Suppressor macrophage treated with lipopolysaccharide for 4 hours (primary cell): ENCODE measurements at regions not wholly inside any gene's neighbourhood (a gene's known extent, or its start where the extent isn't known, plus 50 kb on each side); places are given as distances from the start of the nearest gene placed in this dataset.

Experiments used
- DNase-seq: peaks from one replicate; pipeline ENCODE4 v3.0.0-alpha.2; 2020

DNA sequence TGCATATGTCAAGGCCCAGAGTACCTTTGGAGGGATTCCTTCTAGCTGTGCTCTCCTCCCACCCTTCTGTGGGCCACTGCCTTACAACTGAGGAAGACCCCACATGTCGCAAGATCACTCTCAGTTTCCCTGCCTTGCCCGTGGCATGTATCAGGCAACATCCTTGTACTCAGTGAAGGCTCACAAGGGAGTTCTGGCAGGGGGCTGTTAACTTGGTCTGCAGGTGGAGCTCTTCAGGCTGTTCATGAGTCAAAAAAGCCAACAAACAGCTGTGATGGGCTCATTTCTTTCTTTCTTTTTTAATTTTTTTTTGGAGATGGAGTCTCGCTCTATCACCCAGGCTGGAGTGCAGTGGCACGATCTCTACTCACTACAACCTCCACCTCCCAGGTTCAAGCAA, 513.0 kb upstream of the ANKRD30A start:
- no peak for DNase-seq

DNA sequence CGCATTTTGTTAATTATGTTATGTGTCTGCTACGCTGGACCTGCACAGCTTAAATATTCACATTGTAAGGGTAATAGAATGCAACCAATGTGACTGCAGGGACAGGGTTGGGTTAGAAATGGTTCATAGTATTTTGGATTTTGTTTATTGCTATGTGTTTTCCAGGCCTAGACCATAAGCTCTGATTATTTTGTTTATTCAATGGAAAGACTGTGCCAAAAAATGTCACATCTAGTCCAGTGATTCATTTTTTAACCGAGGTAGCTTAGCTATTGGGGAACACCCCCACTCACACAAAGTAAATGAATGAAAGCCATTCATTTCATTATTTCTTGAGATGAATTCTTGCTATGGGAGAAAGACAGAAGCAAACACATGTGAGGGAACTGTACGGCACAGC, 516.5 kb upstream of the ANKRD30A start:
- no peak for DNase-seq

DNA sequence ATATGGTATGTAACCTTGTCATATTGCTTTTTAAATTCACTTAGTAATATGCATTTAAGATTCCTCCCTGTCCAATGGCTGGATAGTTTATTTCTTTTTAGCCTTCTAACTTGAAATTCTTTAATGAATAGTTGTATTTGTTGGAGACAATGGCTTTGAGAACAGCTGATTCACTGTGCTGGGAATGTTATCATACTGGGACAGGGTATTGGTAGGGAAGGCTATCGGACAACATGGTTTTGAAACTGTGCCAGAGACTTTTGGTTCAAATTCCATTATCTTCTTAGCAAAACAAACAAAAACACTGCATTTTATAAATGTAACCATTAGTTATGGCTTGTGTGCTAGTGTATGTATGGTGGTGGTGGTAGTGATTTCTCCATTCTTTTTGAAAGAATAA, 517.1 kb upstream of the ANKRD30A start:
- no peak for DNase-seq

DNA sequence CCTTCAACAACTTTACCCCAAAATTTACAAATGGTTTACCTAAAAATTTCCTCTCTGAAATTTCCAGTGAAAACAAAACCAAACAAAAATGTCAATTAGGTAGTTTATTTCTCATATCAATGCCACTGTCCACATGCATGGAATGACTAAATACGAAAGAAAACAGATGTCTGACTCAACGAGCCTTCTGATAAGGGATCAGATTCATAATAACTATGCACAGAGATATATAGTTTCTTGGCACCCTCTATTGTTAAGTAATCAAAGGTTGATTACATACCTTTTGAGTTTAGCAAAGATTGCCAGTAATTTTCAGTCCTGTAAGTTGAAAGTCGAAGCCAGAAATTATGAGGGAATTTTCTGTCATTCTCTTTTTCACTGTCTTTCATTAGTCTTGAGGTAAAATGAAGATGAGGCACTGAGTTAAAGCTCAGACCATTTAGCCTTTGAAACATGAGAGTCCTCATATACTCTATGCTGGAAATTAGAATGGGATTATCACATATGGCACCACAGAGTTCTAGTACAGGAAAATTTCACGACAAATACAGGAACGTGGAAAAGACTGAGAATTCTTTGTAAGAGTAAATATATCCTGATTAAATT, 519.1 kb upstream of the ANKRD30A start:
- DNase-seq, result no peak

DNA sequence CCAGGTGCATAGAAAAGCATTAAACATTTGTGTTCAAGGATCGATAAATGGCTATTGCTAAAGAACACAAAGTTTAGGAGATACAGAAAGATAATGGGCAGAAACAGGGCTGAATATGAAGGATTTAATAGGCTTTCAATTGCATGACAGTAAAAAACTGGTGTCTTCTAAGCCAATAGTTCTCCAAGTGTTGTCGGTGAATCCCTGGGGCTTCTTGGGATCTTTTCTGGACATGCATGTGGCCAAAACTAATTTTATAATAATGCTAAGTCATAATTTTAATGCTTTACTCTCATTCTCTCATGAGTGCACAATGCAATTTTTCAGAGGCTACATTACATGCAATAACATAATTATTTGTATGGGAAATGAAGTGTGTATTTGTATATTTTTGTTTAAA, 521.1 kb upstream of the ANKRD30A start:
- no peak for DNase-seq

DNA sequence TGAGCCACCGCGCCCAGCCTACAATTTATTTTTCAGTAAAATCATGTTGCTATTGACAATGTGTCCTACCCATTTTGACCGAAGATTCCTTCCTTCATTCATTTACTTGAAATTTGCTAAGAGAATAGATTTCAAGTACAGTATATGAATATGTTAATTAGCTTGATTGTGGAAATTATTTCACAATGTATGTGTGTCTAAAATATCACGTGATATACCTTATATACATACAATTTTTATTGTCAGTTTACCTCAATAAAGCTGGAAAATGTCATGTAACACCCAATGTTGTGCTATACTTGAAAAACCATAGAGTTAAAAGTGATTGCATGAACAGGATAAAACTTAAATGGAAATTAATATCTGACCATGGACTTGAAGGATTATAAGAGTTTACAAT, 521.7 kb upstream of the ANKRD30A start:
- DNase-seq, result no peak

DNA sequence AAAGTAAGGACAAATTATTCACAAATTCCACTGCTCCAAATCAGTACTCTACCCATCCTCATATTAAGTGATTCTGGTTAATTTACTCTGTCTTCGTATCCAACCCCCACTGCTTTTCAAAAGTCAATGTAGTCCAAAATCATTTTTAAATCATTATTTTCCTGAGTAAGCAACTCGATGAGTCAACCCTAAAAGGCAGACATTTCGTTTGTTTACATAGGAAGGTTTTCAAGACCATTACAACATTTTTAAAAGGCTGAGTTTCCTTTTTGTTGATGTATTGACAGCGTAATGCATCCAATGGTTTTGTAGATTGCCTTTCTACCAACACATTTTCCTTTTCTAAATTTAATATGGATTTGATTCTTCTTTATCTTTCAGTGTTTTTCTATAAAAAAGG, 523.0 kb upstream of the ANKRD30A start:
- DNase-seq, result no peak

DNA sequence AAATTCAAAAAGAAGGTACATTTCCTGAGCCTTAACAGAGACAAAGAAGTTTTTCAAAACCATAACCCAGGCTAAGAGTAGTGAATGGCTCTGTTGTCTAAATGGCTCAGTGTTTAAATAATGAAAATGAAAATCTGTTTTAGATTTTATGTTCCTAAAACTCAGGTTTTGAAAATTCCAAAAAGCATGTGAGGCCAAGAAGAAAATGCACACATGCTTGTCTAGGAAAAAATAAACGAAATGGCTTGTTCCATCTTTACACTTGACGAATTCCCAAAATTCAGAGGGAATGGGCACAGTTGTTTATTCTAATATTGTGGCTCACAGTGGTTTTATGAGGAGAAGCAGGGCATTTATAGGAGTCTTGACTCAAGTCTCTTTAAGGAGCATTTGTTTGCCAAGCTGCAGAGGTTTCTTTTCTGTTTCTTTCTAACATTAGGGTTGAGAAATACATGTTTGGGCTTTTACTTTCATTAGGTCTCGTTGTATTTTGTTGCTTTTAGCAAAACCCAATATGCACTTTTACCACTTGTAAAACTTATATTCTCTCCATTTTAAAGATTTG, 527.6 kb upstream of the ANKRD30A start:
- DNase-seq, result no peak

DNA sequence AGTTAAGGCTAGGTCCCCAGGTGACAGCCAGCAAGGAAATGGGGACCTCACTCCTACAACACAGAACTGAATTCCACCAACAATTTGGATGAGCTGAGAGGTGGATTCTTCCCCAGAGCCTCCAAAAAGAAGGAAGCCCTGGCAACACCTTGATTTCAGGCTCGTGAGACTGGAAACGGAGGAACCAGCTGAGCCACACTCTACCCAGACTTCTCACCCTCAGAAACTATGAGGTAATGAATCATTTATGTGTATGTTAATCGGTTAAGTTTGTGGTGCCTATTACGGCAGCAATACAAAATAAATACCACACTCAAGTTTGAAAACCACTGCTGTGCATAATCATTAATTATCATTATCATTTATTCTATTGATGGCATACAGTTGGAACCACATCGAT, 532.4 kb upstream of the ANKRD30A start:
- no peak for DNase-seq

DNA sequence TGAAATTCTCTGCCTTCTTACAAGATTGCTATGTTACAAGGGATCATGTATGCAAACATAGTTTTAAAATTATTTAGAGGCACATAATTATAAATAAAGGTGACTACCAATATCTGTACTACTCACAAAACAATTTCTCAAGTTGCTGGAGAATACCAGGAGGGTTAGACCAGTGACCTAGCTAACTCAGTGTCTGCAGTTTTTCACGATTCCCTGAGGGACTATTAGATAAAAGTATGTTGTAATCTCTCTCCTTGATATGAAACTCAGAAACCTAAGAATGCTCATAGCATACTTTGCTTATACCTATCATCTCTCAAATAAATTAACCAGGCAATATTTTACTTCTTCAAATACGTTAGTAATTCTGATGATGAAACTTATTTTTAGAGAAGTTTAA, 534.0 kb upstream of the ANKRD30A start:
- DNase-seq, result no peak

DNA sequence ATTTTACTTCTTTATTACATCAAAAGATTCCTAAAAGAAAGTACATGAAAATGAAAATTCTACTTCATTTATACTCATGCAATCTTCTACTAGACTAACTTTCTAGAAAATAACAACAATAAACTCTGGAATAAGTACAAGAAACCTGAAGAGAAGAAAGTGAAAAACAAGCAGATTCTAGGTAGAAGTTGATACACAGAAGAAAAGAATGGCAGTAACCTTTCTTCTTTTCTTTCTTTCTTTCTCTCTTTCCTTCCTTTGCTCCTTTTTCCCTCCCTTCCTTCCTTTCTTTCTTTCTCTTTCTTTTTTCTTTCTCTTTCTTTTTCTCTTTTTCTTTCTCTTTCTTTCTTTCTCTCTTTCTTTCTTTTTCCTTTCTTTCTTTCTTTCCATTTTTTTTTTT, 541.7 kb upstream of the ANKRD30A start:
- no peak for DNase-seq

DNA sequence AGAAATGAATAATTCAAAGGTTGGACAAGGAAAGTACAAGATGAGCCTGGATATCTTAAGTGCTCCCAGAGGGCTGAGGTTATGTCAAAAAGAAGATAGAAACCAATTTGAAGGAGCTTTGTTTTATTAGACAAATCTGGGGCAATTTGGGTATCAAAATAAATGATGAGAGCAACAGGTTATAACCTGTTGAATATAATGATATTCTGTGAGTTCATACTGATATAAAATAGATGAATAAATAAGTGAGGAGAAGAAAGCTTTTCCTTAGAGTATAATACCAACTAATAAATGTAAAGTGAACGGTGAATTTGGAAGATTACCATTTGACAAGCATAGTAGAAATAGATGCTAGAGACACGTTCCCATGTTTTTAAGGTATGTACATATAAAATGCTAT, 544.2 kb upstream of the ANKRD30A start:
- no peak for DNase-seq

DNA sequence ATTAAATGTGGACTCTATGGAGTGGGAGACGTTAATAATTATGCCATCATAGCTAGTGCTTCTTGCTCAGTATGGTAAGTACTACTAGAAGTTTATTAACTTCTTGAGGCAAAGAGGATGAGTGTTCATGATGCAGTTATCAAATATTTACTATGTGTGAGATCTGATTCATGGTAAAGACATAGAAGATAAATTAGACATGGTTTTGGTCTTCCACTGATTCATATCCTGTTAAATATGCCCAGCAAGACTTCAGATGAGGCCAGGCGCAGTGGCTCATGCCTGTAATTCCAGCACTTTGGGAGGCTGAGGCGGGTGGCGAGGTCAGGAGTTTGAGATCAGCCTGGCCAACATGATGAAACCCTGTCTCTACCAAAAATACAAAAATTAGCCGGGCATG, 547.1 kb upstream of the ANKRD30A start:
- no peak for DNase-seq

DNA sequence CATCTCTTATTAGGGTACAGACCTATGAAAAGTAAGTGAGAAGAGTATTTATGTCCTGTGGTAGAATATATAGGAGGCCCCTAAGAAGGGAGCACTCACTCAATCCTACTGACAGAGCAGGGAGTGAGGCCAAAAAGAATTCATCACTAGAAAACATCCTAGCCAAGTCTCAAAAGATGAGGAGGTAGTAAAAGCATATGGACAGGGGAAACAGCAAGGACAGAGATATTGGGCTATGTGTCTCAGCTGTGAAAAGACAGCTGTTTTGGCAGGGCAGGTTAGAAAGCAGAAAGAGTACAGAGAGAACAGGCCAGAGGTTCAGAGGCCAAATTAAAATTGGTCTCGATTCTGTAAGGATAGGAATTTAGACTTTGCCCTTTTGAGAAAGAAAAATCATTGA, 548.3 kb upstream of the ANKRD30A start:
- DNase-seq, result no peak

DNA sequence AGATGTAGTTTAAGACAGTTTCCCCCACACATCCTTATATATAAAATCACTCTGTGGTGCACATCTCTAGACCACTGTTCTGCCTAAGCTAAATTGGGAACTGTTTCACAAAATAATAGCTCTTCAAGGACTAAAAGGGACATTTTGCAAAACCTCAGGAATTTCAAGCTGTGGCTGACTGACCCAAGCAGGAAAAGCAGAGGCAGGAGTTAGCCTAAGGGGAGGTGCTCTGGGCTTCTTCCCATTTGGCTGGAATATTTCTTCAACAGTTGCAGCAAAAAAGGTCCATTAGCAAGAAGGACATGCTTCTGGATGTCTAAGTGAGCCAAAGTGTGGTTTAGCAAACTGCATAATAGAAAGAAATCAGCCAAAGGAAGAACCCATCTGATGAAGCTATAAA, 551.2 kb upstream of the ANKRD30A start:
- no peak for DNase-seq

DNA sequence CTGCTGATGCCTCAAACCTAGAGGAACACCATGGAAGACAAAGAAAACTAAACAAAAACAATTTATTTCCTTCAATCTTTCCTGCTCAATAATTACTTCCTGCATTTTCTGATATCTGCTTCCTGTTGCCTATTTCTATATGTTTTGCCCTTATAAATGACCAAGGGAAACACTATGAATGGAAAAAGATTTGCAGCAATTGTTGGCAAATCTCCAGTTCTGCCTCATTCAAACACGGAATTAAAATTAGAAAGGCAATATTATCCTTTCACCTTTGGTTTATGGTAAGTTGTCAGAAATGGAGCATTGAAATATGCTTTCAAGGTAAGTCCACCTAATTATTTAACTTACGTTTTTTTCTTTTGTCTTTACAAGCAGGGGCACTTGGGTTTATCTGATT, 552.2 kb upstream of the ANKRD30A start:
- DNase-seq, result no peak

DNA sequence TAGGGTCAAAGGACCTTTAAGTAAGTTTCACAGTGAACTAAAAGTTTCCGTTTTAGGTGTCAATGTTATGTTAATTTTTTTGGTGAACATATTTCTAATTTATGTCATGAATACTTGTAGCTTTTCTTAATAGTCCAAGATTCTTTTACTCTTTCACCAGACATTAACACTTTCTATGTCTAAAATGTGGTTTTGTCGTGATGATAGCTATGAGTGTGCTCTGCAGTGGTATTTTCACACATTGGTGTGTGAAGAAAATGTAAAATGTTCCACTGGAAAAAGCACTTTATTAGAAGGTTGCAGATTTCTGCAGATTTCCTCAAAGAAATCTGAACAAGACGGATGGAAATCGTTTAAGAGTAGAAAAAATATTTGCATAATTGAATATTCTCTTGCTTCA, 561.0 kb upstream of the ANKRD30A start:
- DNase-seq, result no peak

DNA sequence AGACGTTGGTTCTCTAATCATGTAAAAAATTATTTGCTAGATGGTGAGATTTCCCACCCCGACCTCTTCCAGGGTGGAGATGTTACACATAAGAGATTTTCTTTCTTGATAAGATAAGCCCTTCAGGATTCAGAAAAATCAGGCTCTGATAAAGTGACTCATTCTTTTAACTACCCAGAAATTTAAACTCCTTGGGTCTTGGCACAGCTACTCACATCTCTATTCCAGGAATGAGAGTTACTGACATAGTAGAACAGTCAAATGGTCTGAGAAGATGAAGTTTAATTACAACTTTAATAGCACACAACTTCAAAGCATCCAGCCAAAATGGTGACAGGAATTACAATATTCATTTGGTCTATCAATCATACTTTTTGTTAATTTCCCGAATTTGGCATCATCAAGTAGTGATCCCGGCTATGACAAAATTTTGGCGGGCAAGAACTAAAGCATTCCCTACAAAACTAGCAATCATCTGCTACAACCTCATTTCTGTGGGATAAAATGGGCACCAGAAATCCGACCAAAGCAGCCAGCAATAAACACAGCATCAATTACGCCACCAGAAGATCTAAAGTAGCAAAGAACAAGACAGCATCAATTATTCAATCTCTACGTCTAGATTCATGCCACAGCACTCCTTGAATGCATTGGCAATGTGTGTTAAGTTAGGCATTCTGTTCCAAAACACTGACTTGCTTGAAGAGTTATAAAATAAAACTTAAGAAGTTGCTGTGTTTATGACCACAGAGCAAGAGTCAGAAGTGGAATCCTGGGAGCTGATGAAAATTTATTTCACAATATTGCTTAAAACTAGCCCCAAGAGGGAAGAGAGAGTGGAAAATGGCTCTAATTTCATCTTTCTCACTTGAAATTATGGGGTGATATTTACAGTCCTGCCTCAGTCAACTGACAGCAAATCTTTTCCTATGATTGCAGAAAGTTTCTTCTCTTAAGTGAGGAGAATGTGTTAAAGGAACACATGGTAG, 565.7 kb upstream of the ANKRD30A start:
- DNase-seq, result no peak

DNA sequence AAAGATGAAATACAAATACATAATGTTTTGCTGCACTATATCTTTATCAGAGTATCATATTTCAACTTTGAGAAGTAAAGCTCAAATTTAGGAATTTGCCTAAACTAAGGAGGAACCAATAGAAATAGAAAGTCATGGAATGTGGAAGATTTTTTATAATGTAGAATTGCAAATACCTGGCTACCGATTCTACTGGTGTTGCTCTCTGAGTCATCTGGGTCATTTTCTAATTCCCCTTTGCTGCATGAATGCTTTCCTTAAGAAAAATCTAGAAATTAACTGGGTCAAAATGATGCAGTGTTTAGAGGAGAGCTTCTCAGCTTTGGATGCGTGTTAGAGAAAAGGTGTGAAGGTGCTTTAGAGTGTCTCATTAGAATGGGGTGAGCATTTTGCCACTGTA, 568.9 kb upstream of the ANKRD30A start:
- no peak for DNase-seq

DNA sequence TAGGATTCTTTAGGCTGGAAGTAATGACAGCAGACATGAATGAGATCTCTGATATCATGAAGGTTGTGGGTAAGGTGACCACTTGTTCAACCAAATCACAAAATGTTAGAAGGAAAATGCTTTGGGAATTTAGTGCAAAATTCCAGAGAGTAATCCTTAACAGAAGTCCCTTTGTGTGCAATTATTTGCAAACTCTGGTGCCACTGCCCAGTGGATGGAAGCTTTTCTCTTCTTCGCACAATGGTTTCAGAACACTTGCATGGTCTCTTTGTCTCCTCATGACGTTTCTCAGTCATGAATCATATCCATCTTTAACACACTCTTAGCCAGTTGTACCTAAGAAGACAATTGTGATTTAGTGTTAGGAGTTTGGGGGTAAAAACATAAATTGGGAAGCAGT, 570.4 kb upstream of the ANKRD30A start:
- no peak for DNase-seq

DNA sequence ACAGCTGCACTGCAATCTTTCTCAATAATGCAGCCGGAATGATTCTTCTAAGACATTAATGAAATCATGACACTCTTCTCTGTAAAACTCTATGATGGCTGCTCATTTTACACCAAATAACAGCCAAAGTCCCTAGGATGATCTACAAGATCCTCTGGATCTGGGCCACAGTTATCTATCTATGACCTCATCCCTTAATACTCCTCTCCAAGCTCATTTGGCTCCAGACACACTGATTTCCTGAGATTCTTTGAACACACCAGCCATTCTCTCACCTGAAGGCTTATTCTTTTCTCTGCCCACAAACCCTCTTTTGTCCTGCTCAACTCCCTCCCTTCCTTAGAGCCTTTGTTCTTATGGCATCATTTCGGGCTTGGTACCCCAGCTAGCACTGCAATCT, 577.4 kb upstream of the ANKRD30A start:
- DNase-seq, result no peak

DNA sequence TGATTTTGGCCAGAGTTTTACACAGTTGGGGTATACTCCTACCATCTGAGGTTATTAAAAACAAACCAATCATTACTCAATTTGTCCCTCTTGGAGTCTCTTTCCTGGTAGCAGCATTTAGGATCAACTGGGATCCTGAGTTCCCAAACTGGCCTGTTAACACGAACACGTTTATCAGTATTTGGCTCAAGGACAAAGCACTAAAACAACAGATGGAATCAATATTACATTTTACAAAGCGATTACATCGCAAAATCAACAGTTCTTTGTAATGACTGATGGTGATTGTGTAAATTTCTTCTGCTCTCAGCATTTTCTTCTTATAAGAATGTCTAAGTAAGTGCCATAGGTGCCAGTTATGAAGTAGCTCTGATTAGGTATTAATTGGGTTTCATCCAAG, 582.9 kb upstream of the ANKRD30A start:
- no peak for DNase-seq

DNA sequence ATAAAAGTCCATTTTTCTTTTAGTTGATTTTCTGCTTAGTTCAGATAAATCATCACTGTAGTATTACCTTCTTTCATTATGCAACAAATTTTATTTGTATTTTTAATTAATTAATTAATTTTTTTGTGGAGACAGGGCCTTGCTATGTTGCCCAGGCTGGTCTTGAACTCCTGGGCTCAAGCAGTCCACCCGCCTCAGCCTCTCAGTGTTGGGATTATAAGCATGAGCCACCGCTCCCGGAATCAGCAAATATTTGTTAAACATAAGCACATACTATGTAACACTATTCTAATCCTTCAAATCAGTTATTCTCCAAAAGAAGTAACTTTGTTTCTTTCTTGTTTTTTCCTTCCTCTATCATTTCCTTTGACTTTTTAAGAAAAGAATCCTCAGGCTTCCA, 584.8 kb upstream of the ANKRD30A start:
- no peak for DNase-seq

DNA sequence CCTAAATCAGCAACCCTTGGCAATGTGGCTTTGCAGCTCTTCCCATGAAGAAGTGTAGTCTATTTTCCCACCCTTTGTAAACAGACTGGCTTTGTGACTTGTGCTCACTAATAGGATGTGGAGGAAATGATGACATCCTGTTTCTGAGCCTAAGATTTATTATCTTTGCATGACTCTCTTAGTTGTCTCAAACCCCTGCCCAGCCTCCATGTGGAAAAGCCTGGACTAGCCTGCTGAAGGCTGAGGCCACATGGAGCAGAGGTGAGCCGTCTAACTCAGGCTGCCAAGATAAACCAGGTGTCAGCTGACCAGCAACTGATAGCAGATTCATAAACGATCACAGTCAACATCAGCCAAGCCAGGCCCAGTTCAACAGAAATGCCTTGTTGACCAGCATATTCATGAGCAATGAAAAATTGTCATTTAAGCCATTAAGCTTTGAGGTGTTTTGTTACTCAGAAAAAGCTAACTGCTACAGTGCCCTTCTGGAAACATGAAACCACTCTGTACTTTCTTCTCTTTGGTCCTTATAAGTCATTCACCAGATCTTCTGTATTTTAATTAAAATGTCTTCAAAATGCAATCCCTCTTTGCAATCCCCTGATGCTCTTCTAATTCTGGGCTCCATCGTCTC, 586.3 kb upstream of the ANKRD30A start:
- DNase-seq, result no peak
